Endothelial cell (in vitro differentiated cells): ENCODE measurements at regions not wholly inside any gene's neighbourhood (a gene's known extent, or its start where the extent isn't known, plus 50 kb on each side); places are given as distances from the start of the nearest gene placed in this dataset.

Experiments
- DNase-seq: peaks from one replicate; pipeline ENCODE4 v3.0.0; 2021; ENCODE audit warnings: low spot score
- H3K27ac Mint-ChIP-seq: one replicate; pipeline ENCODE4 v1.8.0; 2021; ENCODE audit warnings: mixed read lengths, inconsistent platforms; ENCODE audit not compliant: unreplicated experiment
- H3K27me3 Mint-ChIP-seq: one replicate; pipeline ENCODE4 v1.8.0; 2021; ENCODE audit warnings: mild to moderate bottlenecking, moderate library complexity, mixed read lengths, inconsistent platforms; ENCODE audit not compliant: unreplicated experiment
- H3K36me3 Mint-ChIP-seq: one replicate; pipeline ENCODE4 v1.8.0; 2021; ENCODE audit warnings: mild to moderate bottlenecking, low read depth, mixed read lengths, inconsistent platforms; ENCODE audit not compliant: unreplicated experiment
- H3K4me1 Mint-ChIP-seq: one replicate; pipeline ENCODE4 v1.8.0; 2021; ENCODE audit warnings: mild to moderate bottlenecking, mixed read lengths, inconsistent platforms; ENCODE audit not compliant: unreplicated experiment
- H3K4me3 Mint-ChIP-seq: one replicate; pipeline ENCODE4 v1.8.0; 2021; ENCODE audit warnings: mild to moderate bottlenecking, mixed read lengths, inconsistent platforms; ENCODE audit not compliant: unreplicated experiment
- H3K9me3 Mint-ChIP-seq: one replicate; pipeline ENCODE4 v1.8.0; 2021; ENCODE audit warnings: mixed read lengths, inconsistent platforms; ENCODE audit not compliant: unreplicated experiment
- CTCF ChIP-seq: fragments of 200-600 bp; sonication (generic); IDR thresholded peaks from one replicate; pipeline ENCODE4 v1.5.0; 2021; ENCODE audit warnings: antibody characterized with exemption; ENCODE audit not compliant: unreplicated experiment

GRCh38 chrX:96417695-96418094, 266.9 kb upstream of the DIAPH2 start:
- DNase-seq: no peak
- Mint-ChIP-seq H3K27me3 (no peaks in the 10 kb centered on the region), H3K9me3 (no peaks in the 10 kb centered on the region), H3K4me3 (no peak overlapping the region), H3K4me1 (no peaks in the 10 kb centered on the region), H3K27ac (no peak overlapping the region), H3K36me3 (no peaks in the 10 kb centered on the region)
- TF ChIP-seq CTCF: no peak

GRCh38 chrX:96424007-96424406, 260.6 kb upstream of the DIAPH2 start:
- Mint-ChIP-seq H3K4me3 (no peak overlapping the region), H3K4me1 (no peaks in the 10 kb centered on the region), H3K27ac (no peak overlapping the region), H3K27me3 (peaks cover 1% of the 10 kb centered on the region), H3K9me3 (no peaks in the 10 kb centered on the region), H3K36me3 (no peaks in the 10 kb centered on the region)
- no peak for TF ChIP-seq CTCF
- no peak for DNase-seq

GRCh38 chrX:96425200-96425599, 259.4 kb upstream of the DIAPH2 start:
- H3K36me3 Mint-ChIP-seq: no peaks in the 10 kb centered on the region
- no peaks in the 10 kb centered on the region for H3K9me3 Mint-ChIP-seq
- no peak overlapping the region for H3K4me3 Mint-ChIP-seq
- no peak for DNase-seq
- H3K4me1 Mint-ChIP-seq: no peaks in the 10 kb centered on the region
- TF ChIP-seq CTCF: no peak
- H3K27ac Mint-ChIP-seq: no peak overlapping the region
- peaks cover 1% of the 10 kb centered on the region for H3K27me3 Mint-ChIP-seq

GRCh38 chrX:96430756-96431455, 253.7 kb upstream of the DIAPH2 start:
- Mint-ChIP-seq H3K27ac (no peak overlapping the region), H3K36me3 (no peaks in the 10 kb centered on the region), H3K4me3 (no peak overlapping the region), H3K4me1 (peaks cover 15% of the 10 kb centered on the region), H3K9me3 (no peaks in the 10 kb centered on the region), H3K27me3 (peaks cover 3% of the 10 kb centered on the region)
- TF ChIP-seq CTCF: no peak
- no peak for DNase-seq

DNA sequence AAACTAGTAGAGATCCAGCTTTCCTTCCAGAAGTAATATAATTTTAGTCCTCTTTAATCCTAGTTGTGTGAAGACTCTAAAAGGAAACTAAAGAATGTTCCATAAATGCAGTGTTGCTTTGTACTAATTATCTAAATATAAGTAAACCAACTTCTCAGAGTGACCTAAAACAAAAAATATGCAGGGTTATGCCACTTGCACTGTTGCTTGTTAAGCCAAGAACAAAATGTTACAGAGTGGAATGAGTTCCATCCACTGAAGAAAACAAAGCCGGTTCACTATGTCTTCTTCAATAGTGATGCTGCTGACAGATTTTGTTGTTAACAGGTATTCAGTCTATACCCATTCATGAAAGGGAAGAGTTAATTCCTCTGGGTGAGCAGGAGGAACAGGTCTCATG, 252.0 kb upstream of the DIAPH2 start:
- H3K27ac Mint-ChIP-seq: no peak overlapping the region
- peaks cover 4% of the 10 kb centered on the region for H3K27me3 Mint-ChIP-seq
- TF ChIP-seq CTCF: no peak
- H3K9me3 Mint-ChIP-seq: no peaks in the 10 kb centered on the region
- no peak overlapping the region for H3K4me3 Mint-ChIP-seq
- no peaks in the 10 kb centered on the region for H3K36me3 Mint-ChIP-seq
- peaks cover 19% of the 10 kb centered on the region for H3K4me1 Mint-ChIP-seq
- no peak for DNase-seq
